ENCODE measurements at regions not wholly inside any gene's neighbourhood (a gene's known extent, or its start where the extent isn't known, plus 50 kb on each side); places are given as distances from the start of the nearest gene placed in this dataset.
A peak's percentile ranks its signal among the peaks of the same experiment; 100 is the strongest.
"Not testable (repeated sequence)": the region's sequence is repeated elsewhere in the genome, so short reads cannot be mapped to it uniquely, and the experiment has no call there.

DNA sequence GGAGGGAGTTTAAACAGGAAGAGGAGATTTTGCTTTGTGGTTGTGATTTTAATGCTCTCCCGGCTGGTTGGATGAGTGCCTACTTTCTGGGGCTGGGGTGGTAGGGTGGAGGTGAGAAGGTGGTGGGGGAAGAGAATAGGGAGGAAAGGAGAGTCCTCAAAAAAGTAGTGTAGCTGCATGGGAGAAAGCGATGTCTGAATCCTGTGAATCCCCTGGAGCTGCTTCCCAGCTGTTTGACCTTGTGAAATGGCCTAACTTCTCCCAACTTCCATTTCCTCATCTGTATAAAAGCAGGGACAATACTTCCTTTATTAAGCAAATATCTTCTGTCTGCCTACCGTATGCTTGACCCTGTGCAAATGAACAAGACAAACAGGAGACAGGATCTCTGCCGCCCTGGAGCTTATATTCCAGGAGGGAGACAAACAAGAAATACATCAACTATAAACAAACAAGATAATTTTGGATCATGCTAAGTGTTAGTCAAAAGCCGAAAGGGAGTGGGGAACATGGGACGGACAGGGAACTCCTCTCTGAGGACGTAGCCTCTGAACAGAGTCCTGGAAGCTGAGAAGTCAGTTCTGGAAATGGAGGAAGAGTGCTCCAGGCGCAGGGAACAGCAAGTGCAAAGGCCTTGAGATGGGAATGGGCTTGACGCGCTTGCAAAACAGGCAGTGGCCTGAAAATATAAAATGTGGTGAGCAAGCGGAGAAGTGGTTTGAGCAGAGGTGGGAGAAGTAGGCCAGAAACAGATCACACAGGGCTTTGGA is 103.5 kb downstream of the SPRY4 start:
- no peak for DNase-seq

- no peak for DNase-seq
Observed at GRCh38 chr5:142219146-142219545, 105.7 kb downstream of the SPRY4 start.

- no peak for DNase-seq
Observed at GRCh38 chr5:142216931-142217330, 107.9 kb downstream of the SPRY4 start.

- no peak for DNase-seq
Observed at GRCh38 chr5:142215915-142216681, 107.5 kb downstream of the NDFIP1 start.

GRCh38 chr5:142213077-142213476 is 104.5 kb downstream of the NDFIP1 start:
- DNase-seq, result no peak

DNA sequence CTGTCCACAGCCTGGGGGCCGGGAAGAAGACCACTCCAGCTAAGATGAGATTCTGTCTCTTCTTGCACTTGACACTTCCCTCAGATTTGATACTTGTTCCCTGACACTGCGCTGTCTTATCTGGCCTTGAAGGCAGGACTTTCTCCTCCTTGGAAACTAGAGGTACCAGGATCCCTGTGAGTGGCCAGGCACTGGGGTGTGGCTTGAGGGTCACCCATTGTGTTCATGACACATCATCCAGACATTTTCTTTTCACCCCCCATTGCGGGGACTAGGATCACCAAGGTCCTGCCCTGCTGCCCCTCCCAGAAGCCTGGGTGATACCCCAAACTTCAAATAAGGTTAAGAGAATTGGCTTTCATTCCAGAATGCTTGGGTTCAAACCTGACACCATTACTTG is 103.3 kb downstream of the NDFIP1 start:
- no peak for DNase-seq

DNA sequence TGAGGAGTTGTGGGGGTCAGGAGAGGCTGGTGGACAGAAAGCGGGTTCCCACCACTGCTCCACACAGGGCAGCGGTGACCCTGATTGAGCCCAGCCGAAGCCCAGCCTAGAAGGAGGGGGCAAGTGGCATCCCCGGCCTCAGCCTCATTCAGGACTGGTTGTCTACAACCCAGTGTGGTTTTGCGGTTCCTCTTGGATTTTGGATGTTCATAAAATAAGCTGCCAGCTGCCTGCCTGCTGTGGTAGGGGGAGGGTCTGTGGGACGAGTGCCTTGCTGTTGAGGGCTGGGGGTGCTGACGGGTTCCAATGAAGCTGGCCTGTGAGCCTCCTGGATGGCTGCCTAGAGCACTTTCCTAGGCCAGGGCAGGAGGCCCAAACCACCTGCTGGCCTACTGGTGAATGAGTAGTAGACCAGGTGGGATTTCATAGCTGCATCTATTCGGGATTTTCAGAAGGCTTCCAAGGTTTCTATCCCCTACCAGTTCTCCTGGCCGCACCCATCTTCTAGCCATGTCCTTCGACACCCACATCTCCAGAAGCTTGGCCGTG is 102.4 kb downstream of the NDFIP1 start:
- no peak for DNase-seq

DNA sequence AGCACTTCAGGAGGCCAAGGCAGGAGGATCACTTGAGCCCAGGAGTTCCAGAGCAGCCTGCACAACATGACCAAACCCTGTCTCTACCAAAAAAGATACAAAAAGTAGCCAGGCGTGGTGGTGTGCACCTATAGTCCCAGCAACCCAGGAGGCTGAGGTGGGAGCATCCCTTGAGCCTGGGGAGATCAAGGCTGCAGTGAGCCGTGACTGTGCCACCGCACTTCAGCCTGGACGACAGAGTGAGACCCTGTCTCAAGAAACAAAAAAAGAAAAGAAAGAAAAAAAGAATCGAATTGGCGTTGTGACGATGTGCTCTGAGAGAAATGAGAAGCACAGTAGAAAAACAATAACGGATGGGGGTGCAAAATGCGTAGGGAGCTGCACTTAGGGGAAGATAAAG is 101.4 kb downstream of the NDFIP1 start:
- no peak for DNase-seq

GRCh38 chr5:142208777-142209312 is 100.3 kb downstream of the NDFIP1 start:
- no peak for DNase-seq

DNA sequence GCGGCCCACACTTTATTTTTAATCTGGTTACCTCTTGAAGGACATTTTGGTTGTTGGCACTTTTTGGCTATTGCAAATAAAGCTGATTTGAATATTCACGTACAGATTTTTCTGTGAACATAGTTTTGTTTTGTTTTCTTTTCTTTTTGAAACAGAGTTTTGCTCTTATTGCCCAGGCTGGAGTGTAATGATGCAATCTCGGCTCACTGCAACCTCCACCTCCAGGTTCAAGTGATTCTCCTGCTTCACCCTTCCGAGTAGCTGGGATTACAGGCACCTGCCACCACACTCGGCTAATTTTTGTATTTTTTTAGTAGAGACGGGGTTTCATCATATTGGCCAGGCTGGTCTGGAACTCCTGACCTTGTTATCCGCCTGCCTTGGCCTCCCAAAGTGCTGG is 99.7 kb downstream of the NDFIP1 start:
- not testable (repeated sequence) for DNase-seq

GRCh38 chr5:142206801-142207200 is 98.2 kb downstream of the NDFIP1 start:
- DNase-seq, result peak in 1 of 2 experiments; percentile 30

DNA sequence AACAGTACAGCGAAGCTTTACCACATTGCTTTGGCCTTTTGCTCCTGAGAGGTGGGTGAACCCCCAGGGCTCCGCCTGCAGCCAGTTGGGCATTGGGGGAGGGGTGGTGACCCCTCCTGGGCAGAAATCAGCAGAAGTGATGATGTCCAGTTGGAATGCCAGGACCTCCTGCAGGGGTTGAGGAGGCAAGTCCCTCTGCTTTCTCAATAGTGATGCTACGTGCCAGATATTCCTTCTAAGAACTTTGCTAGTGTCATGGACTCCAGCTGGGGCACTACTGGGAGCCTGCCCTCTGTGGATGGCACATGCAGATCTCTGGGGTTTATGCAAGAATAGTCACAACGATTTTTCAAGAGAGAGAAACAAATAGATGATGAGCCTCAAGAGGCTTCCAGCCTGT is 95.6 kb downstream of the NDFIP1 start:
- no peak for DNase-seq

Data from NCI-H524 (cell line).